ENCODE measurements at regions not wholly inside any gene's neighbourhood (a gene's known extent, or its start where the extent isn't known, plus 50 kb on each side); places are given as distances from the start of the nearest gene placed in this dataset.
"Not testable (repeated sequence)": the region's sequence is repeated elsewhere in the genome, so short reads cannot be mapped to it uniquely, and the experiment has no call there.

- no peak for DNase-seq (ENCODE audit: low spot score)
Measured at GRCh38 chr2:21782866-21783265, 659.1 kb downstream of the TDRD15 start.

- DNase-seq (ENCODE audit: low spot score) = no peak
Measured at GRCh38 chr2:21787941-21788340, 664.2 kb downstream of the TDRD15 start.

- not testable (repeated sequence) for DNase-seq (ENCODE audit: low spot score)
Measured at GRCh38 chr2:21790311-21790710, 666.5 kb downstream of the TDRD15 start.

- DNase-seq (ENCODE audit: low spot score) = no peak
Measured at GRCh38 chr2:21792571-21792970, 668.8 kb downstream of the TDRD15 start.

- no peak for DNase-seq (ENCODE audit: low spot score)
Measured at GRCh38 chr2:21793461-21793860, 669.7 kb downstream of the TDRD15 start.

- DNase-seq (ENCODE audit: low spot score) = no peak
Measured at GRCh38 chr2:21794611-21795010, 670.8 kb downstream of the TDRD15 start.

GRCh38 chr2:21800356-21800755, 676.6 kb downstream of the TDRD15 start:
- no peak for DNase-seq (ENCODE audit: low spot score)

- DNase-seq (ENCODE audit: low spot score) = no peak
Measured at GRCh38 chr2:21803550-21803949, 679.8 kb downstream of the TDRD15 start.

GRCh38 chr2:21804151-21804550, 680.4 kb downstream of the TDRD15 start:
- no peak for DNase-seq (ENCODE audit: low spot score)

- DNase-seq (ENCODE audit: low spot score) = no peak
Measured at GRCh38 chr2:21811541-21811940, 687.8 kb downstream of the TDRD15 start.

- no peak for DNase-seq (ENCODE audit: low spot score)
Measured at GRCh38 chr2:21812766-21813165, 689.0 kb downstream of the TDRD15 start.

GRCh38 chr2:21814588-21815149, 690.9 kb downstream of the TDRD15 start:
- no peak for DNase-seq (ENCODE audit: low spot score)

- DNase-seq (ENCODE audit: low spot score) = no peak
Measured at GRCh38 chr2:21818212-21818795, 694.5 kb downstream of the TDRD15 start.

- DNase-seq (ENCODE audit: low spot score) = no peak
Measured at GRCh38 chr2:21819454-21819853, 695.7 kb downstream of the TDRD15 start.

GRCh38 chr2:21820271-21820670, 696.5 kb downstream of the TDRD15 start:
- DNase-seq (ENCODE audit: low spot score) = no peak

- no peak for DNase-seq (ENCODE audit: low spot score)
Measured at GRCh38 chr2:21821672-21822227, 698.0 kb downstream of the TDRD15 start.

- DNase-seq (ENCODE audit: low spot score) = no peak
Measured at GRCh38 chr2:21822505-21822904, 698.7 kb downstream of the TDRD15 start.

- no peak for DNase-seq (ENCODE audit: low spot score)
Measured at GRCh38 chr2:21833767-21834166, 710.0 kb downstream of the TDRD15 start.

- no peak for DNase-seq (ENCODE audit: low spot score)
Measured at GRCh38 chr2:21836261-21836660, 712.5 kb downstream of the TDRD15 start.

- DNase-seq (ENCODE audit: low spot score) = no peak
Measured at GRCh38 chr2:21836719-21837118, 713.0 kb downstream of the TDRD15 start.

- DNase-seq (ENCODE audit: low spot score) = no peak
Measured at GRCh38 chr2:21837168-21837960, 713.6 kb downstream of the TDRD15 start.

GRCh38 chr2:21841341-21841740, 717.6 kb downstream of the TDRD15 start:
- no peak for DNase-seq (ENCODE audit: low spot score)

- DNase-seq (ENCODE audit: low spot score) = not testable (repeated sequence)
Measured at GRCh38 chr2:21850367-21850766, 726.6 kb downstream of the TDRD15 start.

Measured in NAMALWA (cell line).